Transverse colon (tissue), 3 donors: ENCODE measurements at regions not wholly inside any gene's neighbourhood (a gene's known extent, or its start where the extent isn't known, plus 50 kb on each side); places are given as distances from the start of the nearest gene placed in this dataset.

Source experiments
- POLR2A ChIP-seq: fragments of 450-650 bp; IDR thresholded peaks from one replicate; pipeline ENCODE4 v1.6.1; 2016; ENCODE audit warnings: antibody characterized with exemption, mild to moderate bottlenecking, moderate library complexity
- TF ChIP-seq, protein P1 (sequence below), 5 experiments: fragments of 200-600 bp in 3 of 5; fragments of 450-650 bp in 2 of 5; sonication (generic) in 3 of 5; IDR thresholded peaks; 1 replicate in 2 of 5; 2 replicates in 3 of 5; pipeline ENCODE4 v1.5.1; 2016 to 2017; ENCODE audit warnings: antibody characterized with exemption in 5 of 5, inconsistent platforms in 3 of 5, mild to moderate bottlenecking in 2 of 5, moderate library complexity in 1 of 5

DNA sequence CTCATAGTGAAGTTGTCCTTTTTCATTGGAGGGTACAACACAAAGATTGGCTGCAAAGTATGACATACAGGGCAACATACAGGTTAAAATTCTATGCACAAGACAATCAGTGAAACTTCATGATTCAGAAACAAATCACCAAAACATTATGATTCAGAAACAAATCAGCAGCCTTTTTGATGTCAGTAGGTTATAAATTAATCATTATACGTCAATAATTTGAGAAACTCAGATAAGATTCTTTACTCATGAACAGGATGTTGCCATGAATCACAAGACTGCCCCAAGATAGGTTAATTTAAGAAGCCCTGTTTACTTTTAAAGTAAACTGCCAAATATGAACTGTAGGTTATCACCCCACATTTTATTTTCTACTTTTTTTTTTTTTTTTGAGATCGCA is 62.2 kb upstream of the IL33 start:
- TF ChIP-seq, protein P1, sequence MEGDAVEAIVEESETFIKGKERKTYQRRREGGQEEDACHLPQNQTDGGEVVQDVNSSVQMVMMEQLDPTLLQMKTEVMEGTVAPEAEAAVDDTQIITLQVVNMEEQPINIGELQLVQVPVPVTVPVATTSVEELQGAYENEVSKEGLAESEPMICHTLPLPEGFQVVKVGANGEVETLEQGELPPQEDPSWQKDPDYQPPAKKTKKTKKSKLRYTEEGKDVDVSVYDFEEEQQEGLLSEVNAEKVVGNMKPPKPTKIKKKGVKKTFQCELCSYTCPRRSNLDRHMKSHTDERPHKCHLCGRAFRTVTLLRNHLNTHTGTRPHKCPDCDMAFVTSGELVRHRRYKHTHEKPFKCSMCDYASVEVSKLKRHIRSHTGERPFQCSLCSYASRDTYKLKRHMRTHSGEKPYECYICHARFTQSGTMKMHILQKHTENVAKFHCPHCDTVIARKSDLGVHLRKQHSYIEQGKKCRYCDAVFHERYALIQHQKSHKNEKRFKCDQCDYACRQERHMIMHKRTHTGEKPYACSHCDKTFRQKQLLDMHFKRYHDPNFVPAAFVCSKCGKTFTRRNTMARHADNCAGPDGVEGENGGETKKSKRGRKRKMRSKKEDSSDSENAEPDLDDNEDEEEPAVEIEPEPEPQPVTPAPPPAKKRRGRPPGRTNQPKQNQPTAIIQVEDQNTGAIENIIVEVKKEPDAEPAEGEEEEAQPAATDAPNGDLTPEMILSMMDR (IDR thresholded peaks at IDR 0.05), result no peak
- TF ChIP-seq POLR2A, result no peak
